HG03571 (cell line): ENCODE measurements at regions not wholly inside any gene's neighbourhood (a gene's known extent, or its start where the extent isn't known, plus 50 kb on each side); places are given as distances from the start of the nearest gene placed in this dataset.

Source experiments
- ATAC-seq: cut with Tn5 transposase; IDR thresholded peaks from one replicate; pipeline ENCODE4 v1.9.1; 2021; ENCODE audit not compliant: unreplicated experiment

DNA sequence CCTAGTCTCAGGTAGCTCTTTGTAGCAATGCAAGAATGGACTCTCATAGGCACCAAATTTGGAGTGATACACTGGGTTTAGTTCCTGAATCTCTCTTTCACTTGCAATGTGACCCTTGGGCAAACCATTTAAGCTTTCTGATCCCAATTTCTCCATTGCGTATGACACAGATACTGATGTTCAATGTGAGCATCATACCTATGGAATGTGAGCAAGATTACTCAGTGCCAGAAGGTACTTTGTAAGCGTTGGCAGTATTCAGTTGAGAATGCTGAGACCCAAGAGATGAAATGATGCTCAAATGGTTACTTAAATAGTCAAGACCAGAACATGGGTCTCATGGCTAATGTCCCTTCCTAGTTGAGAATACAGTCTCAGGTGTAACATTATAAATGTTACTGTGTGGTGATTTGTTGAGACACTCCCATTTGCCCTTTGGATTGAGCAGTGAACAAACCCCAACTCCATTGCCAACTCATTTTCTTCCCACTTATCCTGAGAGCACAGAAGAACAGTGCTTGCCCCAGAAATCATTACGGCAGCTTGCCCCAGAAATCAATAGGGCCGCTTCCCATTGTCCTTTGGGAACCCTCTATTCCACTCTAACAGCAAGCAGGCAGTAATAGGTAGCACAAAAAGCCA lies 134.1 kb downstream of the SOX9 start:
- ATAC-seq, result no peak

DNA sequence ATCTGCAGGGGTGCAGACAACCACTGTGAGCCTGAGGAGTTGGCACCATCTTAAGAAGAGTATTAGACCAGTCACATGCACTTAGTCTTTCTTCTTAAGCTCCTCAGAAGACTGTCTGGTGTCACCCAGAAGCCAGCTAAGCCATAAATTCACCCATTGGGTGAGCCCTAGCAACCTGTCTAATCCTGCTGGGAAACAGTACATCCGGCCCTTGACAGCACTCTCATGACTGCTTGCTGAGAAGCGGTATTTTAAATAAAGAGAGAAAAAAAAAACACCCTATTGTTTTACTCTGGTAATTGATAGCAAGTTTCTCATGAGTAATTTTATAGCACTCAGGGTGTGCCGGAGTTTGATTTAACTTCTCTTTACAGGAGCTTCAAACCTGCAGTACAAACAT lies 134.7 kb downstream of the SOX9 start:
- no peak for ATAC-seq

DNA sequence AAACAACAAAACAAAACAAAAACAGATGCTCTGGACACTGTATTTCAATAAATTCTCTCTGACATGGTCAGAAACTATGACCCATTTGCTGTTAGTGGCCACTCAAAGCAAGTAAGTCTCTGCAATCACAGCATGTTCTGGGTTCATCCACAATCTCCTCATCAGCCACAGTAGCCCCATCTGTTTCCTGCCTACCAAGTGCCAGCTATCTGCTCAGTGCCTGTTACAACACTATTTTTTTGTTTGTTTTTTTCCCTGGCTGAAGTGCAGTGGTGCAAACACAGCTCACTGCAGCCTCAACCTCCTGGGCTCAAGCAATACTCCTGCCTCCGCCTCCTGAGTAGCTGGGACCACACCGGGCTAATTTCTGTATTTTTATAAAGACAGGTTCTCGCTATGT lies 137.9 kb downstream of the SOX9 start:
- ATAC-seq, result no peak

DNA sequence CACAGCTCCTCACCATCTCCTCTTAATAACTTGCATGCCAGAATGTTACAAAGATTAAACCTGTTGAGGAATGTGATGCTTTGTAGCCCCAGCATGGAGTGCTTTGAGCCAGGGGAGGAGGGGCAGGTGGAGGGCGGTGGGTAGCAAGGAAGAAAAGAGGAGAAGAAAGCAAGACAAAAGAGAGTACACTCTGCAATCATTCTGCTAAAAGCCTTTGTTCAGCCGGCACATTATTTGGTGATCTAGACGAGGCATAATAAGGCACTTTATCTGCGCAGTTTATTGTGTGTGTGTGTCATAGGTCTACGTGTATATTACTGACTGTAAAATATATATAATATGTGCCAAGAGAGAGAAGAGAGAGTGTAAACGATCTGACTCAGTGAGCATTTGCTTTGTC lies 139.1 kb downstream of the SOX9 start:
- no peak for ATAC-seq

DNA sequence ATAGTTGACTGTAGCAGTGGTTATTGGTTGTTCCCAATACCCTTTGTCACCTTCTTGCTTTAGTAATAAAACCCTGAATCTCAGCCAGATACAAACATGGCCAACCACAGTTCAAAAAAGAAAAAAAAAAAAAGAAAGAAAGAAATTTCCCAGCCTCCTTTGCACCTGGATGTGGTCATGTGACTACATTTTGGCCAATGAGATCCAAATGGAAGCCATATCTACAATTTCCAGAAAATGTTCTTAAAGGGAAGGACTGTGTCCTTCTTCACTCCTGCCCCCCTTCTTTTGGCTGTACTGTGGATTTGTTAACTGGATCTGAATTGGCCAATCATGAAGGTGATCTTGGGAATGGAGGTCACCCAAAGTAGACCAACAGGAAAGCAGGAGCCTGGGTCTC lies 141.9 kb downstream of the SOX9 start:
- no peak for ATAC-seq

DNA sequence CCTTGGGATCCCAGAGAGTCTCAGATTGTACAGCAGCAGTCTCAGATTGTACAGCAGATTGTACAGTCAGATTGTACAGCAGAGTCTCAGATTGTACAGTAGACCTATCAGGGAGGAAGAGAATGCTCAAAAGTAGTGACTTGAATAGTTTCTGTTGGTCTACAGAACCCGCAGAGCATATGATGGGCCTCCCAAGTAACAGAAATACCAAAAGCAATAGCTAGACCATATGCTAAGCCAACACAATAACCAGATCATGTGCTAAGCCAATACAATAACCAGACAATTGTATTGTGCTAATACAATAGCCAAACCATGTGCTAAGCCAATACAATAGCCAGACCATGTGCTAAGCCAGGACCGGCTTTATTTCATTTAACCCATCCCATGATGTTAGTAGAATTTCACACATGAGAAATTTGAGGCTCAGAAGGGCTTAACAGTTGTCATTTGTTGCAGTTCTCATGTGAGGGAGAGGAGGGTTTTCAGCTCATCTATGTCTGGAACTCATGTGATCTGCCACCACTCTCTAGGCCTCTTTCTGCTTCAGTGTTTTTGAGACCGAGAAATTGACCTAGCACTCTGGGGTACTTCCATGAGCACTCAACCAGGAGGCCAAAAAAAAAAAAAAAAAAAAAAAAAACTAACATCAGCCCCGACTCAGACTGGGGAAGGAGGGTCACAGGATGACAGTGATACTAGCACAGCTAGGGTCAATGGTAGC lies 144.0 kb downstream of the SOX9 start:
- no peak for ATAC-seq

DNA sequence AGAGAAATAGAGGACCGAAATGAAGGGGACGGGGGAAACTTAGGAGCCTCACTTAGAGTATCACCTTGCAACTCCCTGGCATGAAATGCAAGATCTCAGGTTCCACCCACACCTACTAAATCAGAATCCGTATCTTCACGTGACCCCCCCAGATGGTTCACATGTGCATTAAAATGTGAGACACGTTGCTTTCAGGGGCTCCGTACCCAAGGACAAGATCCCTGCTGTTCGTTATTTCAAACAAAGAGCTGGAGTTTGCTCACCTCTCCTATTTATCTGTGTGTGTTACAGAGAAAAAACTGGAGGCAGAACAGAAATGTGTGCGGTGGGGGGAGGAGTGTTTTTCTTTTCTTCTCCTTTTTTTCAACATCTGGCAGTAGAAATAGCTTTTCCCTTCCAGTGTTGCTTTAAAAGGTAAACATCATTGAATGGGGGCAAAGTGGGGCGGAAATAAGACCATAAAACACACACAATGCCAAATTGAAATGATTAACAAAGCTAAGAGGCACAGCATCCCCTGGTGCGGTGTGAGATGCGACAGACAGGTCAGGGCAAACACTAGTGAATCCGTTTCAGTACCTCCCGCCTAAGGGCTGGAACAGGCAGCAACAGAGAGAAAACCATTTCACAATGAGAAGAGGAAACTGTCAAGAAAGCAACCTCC lies 145.4 kb downstream of the SOX9 start:
- no peak for ATAC-seq

DNA sequence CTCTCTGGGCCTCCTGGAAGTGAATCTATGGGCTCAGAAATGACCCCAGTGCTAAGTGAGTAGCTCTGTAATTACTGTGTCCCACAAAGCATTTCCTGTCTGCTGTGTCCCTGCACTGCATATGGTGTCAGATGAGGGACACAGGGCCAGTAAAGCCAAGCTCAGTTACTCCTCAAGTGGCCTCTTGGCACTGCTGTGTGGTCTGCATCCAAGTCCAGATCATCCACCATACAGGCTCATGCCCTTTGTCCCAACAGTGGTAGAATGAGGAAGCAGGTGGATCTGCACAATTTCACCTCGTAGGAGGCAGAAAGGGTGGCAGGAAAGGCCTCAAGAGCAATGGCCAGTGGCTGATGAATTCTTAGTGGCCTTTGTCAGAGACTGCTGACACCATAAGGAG lies 146.8 kb downstream of the SOX9 start:
- ATAC-seq, result no peak

DNA sequence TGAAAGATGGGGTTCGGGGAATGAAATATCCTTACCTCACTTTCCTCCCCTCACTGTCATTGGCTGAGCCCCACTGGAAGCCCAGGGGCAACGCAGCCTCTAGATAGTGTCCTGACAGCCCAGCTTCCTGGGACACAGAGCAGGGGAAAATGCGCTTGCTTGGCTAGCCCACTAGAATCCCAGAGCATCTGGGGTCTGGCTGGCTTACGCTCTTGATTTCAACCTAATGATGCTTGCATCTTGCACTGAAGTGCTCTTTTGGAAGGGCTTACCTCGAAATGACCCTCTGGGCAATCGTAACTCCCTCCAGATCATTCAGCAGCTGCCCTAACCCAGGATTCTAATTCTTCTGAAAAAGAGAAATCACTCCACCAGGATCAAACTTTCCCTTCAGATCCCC lies 147.6 kb downstream of the SOX9 start:
- no peak for ATAC-seq

DNA sequence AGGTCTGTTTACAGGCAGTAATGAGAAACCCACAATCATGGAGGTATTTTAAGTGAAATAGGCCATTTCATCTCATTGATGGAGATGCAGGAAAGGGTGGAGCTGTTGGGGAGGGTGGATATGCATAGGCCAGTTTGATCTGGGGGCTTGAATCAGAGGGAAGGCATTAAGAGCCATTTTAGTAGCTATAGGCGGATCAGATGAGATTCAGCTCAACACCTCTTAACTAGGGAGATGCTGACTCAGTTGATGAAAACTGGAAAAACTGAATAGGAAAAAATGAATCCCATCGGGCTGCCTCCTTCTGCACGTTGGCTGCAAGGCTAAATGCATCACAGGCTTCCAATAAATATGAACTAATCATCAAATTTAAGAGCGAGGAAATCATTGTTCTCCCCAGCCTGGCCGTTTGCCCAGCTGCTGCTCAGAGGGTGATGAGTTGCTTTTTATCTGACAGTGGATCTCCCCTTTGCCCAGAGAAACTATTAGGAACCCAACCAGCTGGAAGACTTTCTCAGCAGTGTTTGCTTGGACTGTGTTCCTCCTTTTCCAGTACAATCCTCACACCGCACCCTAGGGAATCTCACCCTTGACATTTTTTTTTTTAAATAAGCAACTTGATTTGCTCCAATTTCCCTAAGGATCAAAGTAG lies 149.6 kb downstream of the SOX9 start:
- ATAC-seq, result no peak

DNA sequence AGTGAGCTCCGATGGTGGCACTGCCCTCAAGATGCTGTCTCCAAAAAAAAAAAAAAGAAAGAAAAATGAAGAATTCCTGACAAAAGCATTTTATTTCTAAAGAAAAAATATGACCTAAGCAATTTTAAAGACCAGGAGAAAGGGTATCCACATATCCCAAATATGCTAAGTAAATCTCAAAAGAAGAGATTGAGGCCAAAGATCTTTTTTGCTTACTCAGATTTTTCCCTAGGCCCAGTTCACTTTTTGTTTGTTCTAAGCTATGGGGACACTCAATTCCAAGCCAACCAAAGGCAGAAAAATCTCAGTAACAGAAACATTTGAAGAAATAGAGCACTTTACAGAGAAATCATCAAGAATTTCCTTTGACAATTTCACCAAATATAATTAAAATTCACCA lies 150.8 kb downstream of the SOX9 start:
- no peak for ATAC-seq

DNA sequence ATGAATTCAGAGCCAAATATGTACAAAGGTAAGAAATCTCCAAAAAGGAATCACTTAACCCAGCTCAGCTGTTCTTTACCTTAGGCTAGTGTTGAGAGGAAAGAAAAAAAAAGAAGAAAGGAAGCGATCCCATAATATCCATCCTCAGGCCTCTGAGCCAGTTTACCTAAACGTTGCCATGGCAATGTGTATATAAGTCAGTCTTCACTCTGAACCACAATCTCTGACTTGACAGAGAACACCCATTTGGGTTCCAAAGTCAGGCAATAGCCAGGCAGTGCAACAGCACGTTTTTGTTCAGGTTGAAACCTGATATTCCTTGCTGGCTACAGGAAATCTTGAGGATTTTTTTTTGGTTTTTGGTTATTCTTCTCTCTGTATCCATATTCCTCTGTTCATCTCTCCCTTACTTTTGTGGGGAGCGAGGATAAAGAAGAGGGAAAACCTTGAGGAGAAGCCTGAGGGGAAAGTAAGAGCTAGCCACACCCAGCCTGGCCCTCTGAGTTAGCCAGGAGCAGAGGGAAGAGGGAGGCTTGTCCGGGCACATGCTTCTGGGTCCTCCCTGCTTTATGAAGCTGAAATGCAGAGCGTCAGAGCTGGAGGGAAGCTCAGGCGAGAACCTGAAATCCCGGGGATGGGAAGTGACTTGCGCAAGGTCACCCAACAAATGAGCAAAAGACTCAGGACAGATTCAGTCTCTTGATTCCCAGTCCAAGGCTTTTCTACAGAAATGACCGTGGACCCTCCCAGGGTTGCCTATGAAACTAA lies 152.7 kb downstream of the SOX9 start:
- no peak for ATAC-seq

DNA sequence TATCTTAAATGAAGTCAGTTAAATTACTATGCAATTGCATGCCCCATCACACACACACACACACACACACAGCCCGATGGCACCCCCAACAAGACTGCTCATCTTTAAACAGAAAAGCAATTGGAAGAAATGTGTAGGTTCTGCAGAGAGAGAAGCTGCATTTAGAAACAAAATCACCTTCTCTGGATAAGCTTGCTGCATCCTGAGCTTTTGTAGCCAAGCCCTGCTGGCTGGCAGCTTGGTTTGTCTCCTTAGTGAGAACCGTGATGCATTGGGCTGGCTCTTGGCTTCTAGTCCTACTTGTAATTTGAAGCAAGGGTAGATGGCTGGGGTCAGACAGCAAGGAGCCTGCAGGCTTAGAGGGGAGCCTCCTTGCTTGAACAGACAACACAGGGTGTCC lies 153.8 kb downstream of the SOX9 start:
- no peak for ATAC-seq

DNA sequence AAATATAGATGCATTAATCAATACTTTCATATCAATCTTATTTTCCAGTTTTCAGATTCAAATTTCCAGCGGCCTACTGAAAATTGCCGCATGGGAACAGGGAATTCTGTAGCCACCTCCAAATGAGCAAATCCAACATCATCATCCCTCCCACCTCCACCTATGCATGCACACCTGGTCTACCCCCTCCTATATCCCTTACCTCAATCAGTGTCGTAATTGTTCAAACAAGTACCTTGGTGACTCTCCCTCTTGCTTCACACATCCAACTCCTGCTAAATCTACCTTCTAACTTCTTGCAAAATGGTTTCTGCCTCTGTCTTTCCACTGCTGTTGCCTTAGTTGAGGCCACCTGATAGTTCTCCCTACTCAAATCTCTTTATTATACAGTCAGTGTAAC lies 160.1 kb downstream of the SOX9 start:
- no peak for ATAC-seq

DNA sequence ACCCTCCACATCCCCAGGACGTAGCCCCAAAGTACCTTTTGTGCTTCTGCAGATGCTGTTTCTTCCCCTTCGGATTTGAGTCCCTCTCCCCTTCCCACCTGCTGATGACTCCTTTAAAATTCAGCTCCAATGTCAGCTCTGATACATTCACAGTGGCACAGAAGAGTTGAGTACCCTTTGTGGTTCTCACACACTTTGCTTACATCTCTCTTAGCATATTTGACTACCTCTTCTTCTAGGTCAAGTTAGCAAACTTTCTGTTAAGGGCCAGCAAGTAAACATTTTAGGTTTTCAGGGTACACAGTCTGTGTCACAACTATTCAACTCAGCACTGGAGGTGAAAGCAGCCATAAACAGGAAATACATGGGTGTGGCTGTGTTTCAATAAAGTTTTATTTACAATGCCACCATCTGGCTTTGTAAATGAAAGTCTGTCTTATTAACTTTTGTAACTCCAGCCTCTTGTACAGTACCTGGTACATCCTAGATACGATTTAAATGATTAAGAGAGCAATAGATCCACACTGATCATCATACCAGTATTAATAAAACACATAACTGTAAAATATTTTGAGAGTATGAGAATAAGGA lies 161.7 kb downstream of the SOX9 start:
- no peak for ATAC-seq

DNA sequence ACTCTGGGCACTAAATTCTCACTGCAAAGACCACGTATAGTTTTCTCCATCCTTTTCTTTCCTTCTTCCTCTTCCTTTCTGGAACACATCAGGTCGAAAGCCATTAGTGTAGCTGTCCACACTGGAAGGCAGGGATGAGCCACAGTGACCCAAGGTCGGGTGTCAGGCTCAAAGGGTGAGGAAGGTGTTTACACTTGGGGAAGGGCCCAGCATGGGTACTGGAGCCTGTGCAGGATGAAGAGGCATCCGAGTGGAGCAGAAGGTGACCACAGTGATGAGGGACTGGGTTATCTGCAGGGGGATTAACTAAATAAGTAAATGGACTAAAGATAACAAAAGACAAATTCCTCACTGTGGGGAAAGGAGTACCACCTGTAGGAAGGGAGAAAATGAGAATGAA lies 164.0 kb downstream of the SOX9 start:
- ATAC-seq, result no peak

DNA sequence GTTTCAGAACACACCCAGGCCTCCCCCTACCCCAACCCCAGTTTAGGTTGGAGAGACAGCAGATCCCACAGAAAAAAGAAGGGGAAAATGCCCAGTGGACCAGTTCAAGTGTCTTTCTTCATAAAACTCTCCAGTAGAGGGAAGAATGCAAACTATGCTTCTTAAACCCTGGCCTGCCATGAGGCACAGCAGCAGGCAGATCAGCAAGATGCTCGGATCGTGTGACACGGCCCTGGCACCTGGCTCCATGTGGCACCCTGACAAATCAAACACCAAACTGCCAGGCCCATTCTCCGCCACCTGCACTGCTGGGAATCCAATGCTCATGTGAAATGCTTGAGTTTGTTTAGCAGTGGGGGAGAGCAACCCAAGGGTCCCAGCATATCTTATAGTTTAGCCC lies 166.8 kb downstream of the SOX9 start:
- no peak for ATAC-seq

DNA sequence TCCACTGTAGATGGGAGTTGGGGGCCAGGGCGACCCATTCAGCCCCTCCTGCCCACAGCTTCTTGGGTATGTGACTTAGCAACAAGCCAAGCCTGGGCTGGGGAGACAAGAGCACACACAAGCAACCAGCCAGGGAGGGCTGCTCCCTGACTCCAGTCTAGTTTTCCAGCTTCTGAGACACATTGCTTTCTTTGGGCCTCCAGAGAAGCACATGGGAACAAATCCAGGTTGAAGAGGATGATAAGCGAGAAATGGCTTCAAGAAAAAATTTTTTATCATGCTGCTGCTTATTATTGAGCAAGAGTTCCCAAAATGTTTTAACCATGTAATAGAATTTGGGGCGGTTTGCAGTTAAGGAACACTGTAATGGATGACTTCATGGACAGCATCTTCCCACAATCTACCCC lies 173.7 kb downstream of the SOX9 start:
- no peak for ATAC-seq

DNA sequence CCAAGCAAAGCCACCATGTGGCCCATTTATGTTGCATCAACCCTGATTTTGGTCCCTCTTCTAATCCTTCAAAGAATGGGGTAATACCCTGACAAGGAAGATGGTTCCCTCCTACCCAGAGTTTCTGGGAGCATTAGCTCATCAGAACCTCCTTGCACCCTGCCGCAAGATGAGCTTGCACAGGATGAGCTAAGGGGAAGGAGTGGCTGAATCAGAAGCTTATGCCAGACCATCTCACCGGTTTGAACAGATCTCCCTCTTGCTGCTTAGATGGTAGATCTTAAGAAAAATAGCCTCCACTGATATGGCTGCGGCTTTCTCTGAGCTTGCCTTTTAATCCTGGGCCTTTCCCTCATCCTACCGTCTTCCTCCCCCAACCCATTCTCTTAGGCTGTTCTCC lies 175.1 kb downstream of the SOX9 start:
- no peak for ATAC-seq

DNA sequence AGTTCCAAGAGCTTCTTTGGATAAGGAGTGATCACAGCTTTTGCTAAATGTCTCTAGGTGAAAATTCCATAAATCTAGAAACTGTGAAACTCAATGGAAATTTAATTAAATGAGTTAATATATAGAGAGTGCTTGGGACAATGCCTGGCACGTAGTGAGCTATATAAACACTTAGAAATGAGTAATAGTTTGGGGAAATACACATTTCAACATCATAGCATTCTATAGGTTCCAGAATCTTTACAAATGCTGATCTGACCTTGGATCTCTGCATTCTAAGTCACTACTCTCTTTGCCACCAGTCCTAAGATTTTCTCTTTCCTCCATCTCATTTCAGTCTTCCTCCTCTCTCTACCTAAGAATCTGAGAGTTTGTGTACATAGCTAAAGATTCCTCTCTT lies 175.6 kb downstream of the SOX9 start:
- ATAC-seq, result no peak
